LNCaP clone FGC (cell line): ENCODE measurements at regions not wholly inside any gene's neighbourhood (a gene's known extent, or its start where the extent isn't known, plus 50 kb on each side); places are given as distances from the start of the nearest gene placed in this dataset.
"Not testable (repeated sequence)": the region's sequence is repeated elsewhere in the genome, so short reads cannot be mapped to it uniquely, and the experiment has no call there.

Experiments
- DNase-seq: peaks from one replicate; pipeline ENCODE4 v3.0.0-alpha.2; 2011; ENCODE audit warnings: low read depth
- H3K4me3 ChIP-seq: 2 replicates; pipeline ENCODE4 v1.5.1; 2011; ENCODE audit warnings: mild to moderate bottlenecking, low read depth, low read length, control low read depth
- TF ChIP-seq, protein P1 (sequence below): IDR thresholded peaks from 2 replicates; pipeline ENCODE4 v1.5.1; 2012; ENCODE audit warnings: mild to moderate bottlenecking; ENCODE audit not compliant: control insufficient read depth, insufficient read depth; ENCODE audit errors: extremely low read depth

DNA sequence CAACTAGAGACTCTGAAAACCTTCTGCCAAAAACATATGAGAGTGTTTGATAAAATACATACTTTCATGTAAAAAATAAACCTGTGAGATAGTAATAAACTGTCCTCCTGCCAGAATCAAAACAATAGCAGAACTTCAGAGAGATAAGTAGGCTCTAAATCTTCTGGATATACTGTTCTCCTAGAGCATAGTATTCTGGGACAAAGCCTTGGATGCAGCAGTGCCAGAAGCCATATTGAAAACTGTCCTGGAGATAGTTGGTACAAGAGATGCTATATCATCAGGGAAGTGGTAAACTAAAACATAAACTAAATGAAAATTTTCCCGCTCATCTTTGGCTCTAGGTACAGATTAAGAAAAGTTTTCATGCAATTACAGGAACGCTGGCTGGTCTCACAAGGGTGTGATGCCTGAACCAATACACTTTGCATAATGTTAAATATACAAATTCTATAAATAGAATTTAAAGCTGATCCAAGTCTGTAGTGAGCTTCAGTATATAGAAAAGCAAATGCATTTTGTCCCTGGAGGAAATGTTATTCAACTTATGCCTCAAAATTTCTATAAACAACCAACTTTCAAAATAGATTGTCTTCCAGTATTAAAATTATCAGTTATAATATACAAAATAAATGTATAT, 355.6 kb downstream of the ADAMTS20 start:
- DNase-seq = no peak
- TF ChIP-seq, protein P1, sequence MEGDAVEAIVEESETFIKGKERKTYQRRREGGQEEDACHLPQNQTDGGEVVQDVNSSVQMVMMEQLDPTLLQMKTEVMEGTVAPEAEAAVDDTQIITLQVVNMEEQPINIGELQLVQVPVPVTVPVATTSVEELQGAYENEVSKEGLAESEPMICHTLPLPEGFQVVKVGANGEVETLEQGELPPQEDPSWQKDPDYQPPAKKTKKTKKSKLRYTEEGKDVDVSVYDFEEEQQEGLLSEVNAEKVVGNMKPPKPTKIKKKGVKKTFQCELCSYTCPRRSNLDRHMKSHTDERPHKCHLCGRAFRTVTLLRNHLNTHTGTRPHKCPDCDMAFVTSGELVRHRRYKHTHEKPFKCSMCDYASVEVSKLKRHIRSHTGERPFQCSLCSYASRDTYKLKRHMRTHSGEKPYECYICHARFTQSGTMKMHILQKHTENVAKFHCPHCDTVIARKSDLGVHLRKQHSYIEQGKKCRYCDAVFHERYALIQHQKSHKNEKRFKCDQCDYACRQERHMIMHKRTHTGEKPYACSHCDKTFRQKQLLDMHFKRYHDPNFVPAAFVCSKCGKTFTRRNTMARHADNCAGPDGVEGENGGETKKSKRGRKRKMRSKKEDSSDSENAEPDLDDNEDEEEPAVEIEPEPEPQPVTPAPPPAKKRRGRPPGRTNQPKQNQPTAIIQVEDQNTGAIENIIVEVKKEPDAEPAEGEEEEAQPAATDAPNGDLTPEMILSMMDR = no peak

DNA sequence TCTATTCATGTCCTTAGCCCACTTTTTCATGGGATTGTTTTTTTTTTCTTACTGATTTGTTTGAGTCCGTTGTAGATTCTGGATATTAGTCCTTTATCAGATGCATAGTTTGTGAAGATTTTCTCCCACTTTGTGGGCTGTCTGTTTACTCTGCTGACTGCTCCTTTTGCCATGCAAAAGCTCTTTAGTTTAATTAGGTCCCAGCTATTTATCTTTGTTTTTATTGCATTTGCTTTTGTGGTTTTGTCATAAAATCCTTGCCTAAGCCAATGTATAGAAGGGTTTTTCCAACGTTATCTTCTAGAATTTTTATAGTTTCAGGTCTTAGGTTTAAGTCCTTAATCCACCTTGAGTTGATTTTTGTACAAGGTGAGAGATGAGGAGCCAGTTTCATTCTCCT, 358.9 kb downstream of the ADAMTS20 start:
- not testable (repeated sequence) for H3K4me3 ChIP-seq, DNase-seq

More for the DNA sequence above, 355.6 kb downstream of the ADAMTS20 start:
- H3K4me3 ChIP-seq = no peak overlapping the region

- not testable (repeated sequence) for DNase-seq, H3K4me3 ChIP-seq
Measured at GRCh38 chr12:43192442-43192841, 359.6 kb downstream of the ADAMTS20 start.

GRCh38 chr12:43180242-43180641, 371.8 kb downstream of the ADAMTS20 start:
- no peak overlapping the region for H3K4me3 ChIP-seq
- TF ChIP-seq, protein P1 = no peak
- no peak for DNase-seq

DNA sequence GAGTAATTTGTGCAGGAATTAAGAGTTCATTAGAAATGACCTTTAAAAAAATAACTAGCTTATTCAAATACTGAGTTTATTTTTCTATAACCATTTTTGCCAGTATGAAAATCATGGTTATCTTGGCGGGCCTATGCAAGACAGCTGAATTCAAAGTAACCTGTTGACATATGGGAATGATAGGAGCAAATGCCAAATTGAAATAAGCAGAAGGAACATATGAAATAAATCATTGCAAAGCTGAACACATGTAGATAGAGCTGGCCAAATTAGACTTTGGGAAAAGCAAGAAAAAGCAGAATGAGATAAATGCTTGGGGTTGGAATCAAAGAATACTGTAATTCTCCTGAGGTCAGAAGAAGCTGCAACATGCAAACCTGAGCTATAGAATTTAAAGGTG, 372.5 kb downstream of the ADAMTS20 start:
- DNase-seq = no peak
- H3K4me3 ChIP-seq = no peak overlapping the region
- TF ChIP-seq, protein P1 = no peak

- no peak for DNase-seq
- no peak overlapping the region for H3K4me3 ChIP-seq
- TF ChIP-seq, protein P1 = no peak
Measured at GRCh38 chr12:43177276-43177675, 374.7 kb downstream of the ADAMTS20 start.

GRCh38 chr12:43169115-43169681, 382.8 kb downstream of the ADAMTS20 start:
- H3K4me3 ChIP-seq = no peak overlapping the region
- TF ChIP-seq, protein P1 = no peak
- no peak for DNase-seq

GRCh38 chr12:43167691-43168090, 384.3 kb downstream of the ADAMTS20 start:
- DNase-seq = no peak

More at GRCh38 chr12:43167691-43168090, 384.3 kb downstream of the ADAMTS20 start:
- H3K4me3 ChIP-seq = no peak overlapping the region
- TF ChIP-seq, protein P1 = no peak
